H1 (cell line): ENCODE measurements at regions not wholly inside any gene's neighbourhood (a gene's known extent, or its start where the extent isn't known, plus 50 kb on each side); places are given as distances from the start of the nearest gene placed in this dataset.

Experiments used
- EZH2 ChIP-seq: fragments of 200-600 bp; sonication (generic); IDR thresholded peaks from 2 replicates; pipeline ENCODE4 v1.7.1; 2012; ENCODE audit warnings: low read depth, mild to moderate bottlenecking, moderate library complexity, low read length, inconsistent platforms; ENCODE audit not compliant: severe bottlenecking
- NANOG ChIP-seq: IDR thresholded peaks from 2 replicates; pipeline ENCODE4 v1.6.1; 2011; ENCODE audit warnings: low read length, low read depth, mild to moderate bottlenecking, inconsistent platforms; ENCODE audit not compliant: insufficient read depth, poor library complexity, severe bottlenecking
- RAD21 ChIP-seq, 2 experiments: IDR thresholded peaks in 1 of 2; conservative IDR thresholded peaks in 1 of 2; 2 replicates each; pipeline ENCODE4 v1.6.1; 2011; ENCODE audit warnings: low read depth in 2 of 2, low read length in 2 of 2, improper control_type of control experiment in 1 of 2, inconsistent platforms in 1 of 2, mild to moderate bottlenecking in 1 of 2, moderate library complexity in 1 of 2
- RBBP5 ChIP-seq: IDR thresholded peaks from 2 replicates; pipeline ENCODE4 v1.7.1; 2012; ENCODE audit warnings: low read depth, mild to moderate bottlenecking, inconsistent platforms, low read length, moderate library complexity, borderline replicate concordance
- SUZ12 ChIP-seq: fragments of 200-600 bp; sonication (generic); IDR thresholded peaks from 2 replicates; pipeline ENCODE4 v1.6.1; 2012; ENCODE audit warnings: mild to moderate bottlenecking, inconsistent platforms, low read length, moderate library complexity, mixed read lengths

DNA sequence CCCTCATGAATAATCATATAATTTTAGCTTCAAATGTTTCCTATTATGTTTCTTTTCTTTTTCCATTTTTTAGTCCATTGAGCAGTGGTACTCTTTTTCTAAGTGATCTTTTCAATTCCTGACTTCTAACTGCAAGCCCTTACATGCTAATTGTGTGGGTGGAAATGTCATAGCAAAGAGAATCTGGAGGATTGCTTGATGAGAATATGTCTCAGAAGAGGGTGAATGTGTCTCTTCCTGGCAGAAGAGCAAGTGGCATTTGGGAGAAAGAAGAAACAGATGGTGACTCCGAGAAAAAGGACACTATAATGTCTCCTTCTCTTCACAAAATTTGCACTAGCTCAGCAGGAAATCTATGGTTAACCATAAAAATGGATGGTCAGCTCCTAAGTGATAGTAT lies 2320.0 kb downstream of the PCDH9 start (continued):
- TF ChIP-seq NANOG (no peak), RAD21 (IDR thresholded peaks at IDR 0.05 in 1 of 2, conservative IDR thresholded peaks at IDR 0.05 in 1 of 2; ENCODE audit: low read depth in 2 of 2, low read length in 2 of 2) (no peak), SUZ12 (no peak), RBBP5 (no peak), EZH2 (no peak)
